ENCODE measurements at regions not wholly inside any gene's neighbourhood (a gene's known extent, or its start where the extent isn't known, plus 50 kb on each side); places are given as distances from the start of the nearest gene placed in this dataset.

DNA sequence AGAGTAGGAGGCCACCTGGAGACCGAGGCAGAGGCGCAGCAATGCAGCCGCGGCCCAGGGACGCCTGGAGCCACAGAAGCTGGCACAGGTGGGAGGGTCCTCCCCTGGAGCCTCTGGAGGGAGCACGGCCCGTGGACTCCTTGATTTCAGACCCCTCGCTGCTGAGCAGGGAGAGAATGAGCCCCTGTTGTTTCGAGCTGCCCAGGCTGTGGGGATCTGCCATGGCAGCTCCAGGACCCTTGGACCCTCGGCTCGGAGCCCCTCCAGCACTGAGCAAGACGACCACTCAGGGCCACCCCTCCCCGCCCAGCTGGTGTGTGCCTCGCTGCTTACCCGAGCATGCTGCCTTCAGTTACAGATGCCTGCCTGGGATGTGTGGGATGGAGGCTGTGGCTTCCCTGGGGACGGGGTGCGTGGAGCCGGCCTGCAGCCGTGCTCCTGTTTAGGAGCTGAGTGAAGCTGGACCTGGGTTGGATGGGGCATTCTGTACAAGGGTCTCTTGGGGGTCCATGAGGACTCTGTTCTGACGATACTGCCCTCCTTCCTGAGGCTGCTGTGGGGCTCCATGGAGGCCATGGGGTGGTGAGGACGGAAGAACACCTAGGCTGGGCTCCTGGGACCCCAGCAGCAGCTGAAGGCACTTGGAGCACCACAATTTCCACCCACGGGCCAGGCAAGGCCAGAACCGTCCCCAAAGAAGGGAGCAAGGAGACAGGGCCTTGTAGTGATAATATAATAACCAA, 115.1 kb upstream of the LPCAT1 start:
- TF ChIP-seq, protein P1, sequence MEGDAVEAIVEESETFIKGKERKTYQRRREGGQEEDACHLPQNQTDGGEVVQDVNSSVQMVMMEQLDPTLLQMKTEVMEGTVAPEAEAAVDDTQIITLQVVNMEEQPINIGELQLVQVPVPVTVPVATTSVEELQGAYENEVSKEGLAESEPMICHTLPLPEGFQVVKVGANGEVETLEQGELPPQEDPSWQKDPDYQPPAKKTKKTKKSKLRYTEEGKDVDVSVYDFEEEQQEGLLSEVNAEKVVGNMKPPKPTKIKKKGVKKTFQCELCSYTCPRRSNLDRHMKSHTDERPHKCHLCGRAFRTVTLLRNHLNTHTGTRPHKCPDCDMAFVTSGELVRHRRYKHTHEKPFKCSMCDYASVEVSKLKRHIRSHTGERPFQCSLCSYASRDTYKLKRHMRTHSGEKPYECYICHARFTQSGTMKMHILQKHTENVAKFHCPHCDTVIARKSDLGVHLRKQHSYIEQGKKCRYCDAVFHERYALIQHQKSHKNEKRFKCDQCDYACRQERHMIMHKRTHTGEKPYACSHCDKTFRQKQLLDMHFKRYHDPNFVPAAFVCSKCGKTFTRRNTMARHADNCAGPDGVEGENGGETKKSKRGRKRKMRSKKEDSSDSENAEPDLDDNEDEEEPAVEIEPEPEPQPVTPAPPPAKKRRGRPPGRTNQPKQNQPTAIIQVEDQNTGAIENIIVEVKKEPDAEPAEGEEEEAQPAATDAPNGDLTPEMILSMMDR (IDR thresholded peaks at IDR 0.05), result no peak
- TF ChIP-seq EZH2 (IDR thresholded peaks at IDR 0.05; ENCODE audit: borderline replicate concordance, insufficient read depth, low read depth, low read length, poor library complexity, severe bottlenecking), result no peak
